ENCODE measurements at regions not wholly inside any gene's neighbourhood (a gene's known extent, or its start where the extent isn't known, plus 50 kb on each side); places are given as distances from the start of the nearest gene placed in this dataset.
A peak's percentile ranks its signal among the peaks of the same experiment; 100 is the strongest.
"Not testable (repeated sequence)": the region's sequence is repeated elsewhere in the genome, so short reads cannot be mapped to it uniquely, and the experiment has no call there.

GRCh38 chr12:73984552-73984951 lies 553.1 kb upstream of the ATXN7L3B start:
- H3K9me3 ChIP-seq (ENCODE audit: severe bottlenecking): no peaks in the 10 kb centered on the region
- H3K27me3 ChIP-seq (ENCODE audit: insufficient read depth, poor library complexity, severe bottlenecking): no peaks in the 10 kb centered on the region
- TF ChIP-seq CTCF (IDR thresholded peaks at IDR 0.05; ENCODE audit: poor library complexity, severe bottlenecking): no peak
- DNase-seq (ENCODE audit: low spot score) (no peak), ATAC-seq (ENCODE audit: low read depth) (peak; percentile 52; the same call in 1 of the 3 replicates)
- no peaks in the 10 kb centered on the region for H3K4me1 ChIP-seq (ENCODE audit: insufficient read depth, poor library complexity, severe bottlenecking)
- H3K4me3 ChIP-seq (ENCODE audit: severe bottlenecking): no peak overlapping the region
- no peaks in the 10 kb centered on the region for H3K36me3 ChIP-seq (ENCODE audit: low read depth)
- H3K27ac ChIP-seq (ENCODE audit: poor library complexity, severe bottlenecking): no peak overlapping the region

- ATAC-seq (ENCODE audit: low read depth) (no peak), DNase-seq (ENCODE audit: low spot score) (no peak)
- Histone ChIP-seq H3K27me3 (ENCODE audit: insufficient read depth, poor library complexity, severe bottlenecking) (no peaks in the 10 kb centered on the region), H3K9me3 (ENCODE audit: severe bottlenecking) (no peaks in the 10 kb centered on the region), H3K27ac (ENCODE audit: poor library complexity, severe bottlenecking) (no peak overlapping the region), H3K4me3 (ENCODE audit: severe bottlenecking) (no peak overlapping the region), H3K4me1 (ENCODE audit: insufficient read depth, poor library complexity, severe bottlenecking) (no peaks in the 10 kb centered on the region), H3K36me3 (ENCODE audit: low read depth) (no peaks in the 10 kb centered on the region)
- no peak for TF ChIP-seq CTCF (IDR thresholded peaks at IDR 0.05; ENCODE audit: poor library complexity, severe bottlenecking)
These were observed 546.5 kb upstream of the ATXN7L3B start for GRCh38 chr12:73991138-73991537.

- no peaks in the 10 kb centered on the region for H3K36me3 ChIP-seq (ENCODE audit: low read depth)
- no peaks in the 10 kb centered on the region for H3K4me1 ChIP-seq (ENCODE audit: insufficient read depth, poor library complexity, severe bottlenecking)
- no peak overlapping the region for H3K4me3 ChIP-seq (ENCODE audit: severe bottlenecking)
- no peak for TF ChIP-seq CTCF (IDR thresholded peaks at IDR 0.05; ENCODE audit: poor library complexity, severe bottlenecking)
- DNase-seq (ENCODE audit: low spot score) (no peak), ATAC-seq (ENCODE audit: low read depth) (no peak)
- H3K27ac ChIP-seq (ENCODE audit: poor library complexity, severe bottlenecking): no peak overlapping the region
- H3K27me3 ChIP-seq (ENCODE audit: insufficient read depth, poor library complexity, severe bottlenecking): no peaks in the 10 kb centered on the region
- no peaks in the 10 kb centered on the region for H3K9me3 ChIP-seq (ENCODE audit: severe bottlenecking)
These were observed 538.7 kb upstream of the ATXN7L3B start for GRCh38 chr12:73998894-73999293.

- DNase-seq (ENCODE audit: low spot score) (no peak), ATAC-seq (ENCODE audit: low read depth) (no peak)
- no peaks in the 10 kb centered on the region for H3K27me3 ChIP-seq (ENCODE audit: insufficient read depth, poor library complexity, severe bottlenecking)
- no peaks in the 10 kb centered on the region for H3K4me1 ChIP-seq (ENCODE audit: insufficient read depth, poor library complexity, severe bottlenecking)
- no peak overlapping the region for H3K27ac ChIP-seq (ENCODE audit: poor library complexity, severe bottlenecking)
- TF ChIP-seq CTCF (IDR thresholded peaks at IDR 0.05; ENCODE audit: poor library complexity, severe bottlenecking): no peak
- no peaks in the 10 kb centered on the region for H3K36me3 ChIP-seq (ENCODE audit: low read depth)
- no peak overlapping the region for H3K4me3 ChIP-seq (ENCODE audit: severe bottlenecking)
- no peaks in the 10 kb centered on the region for H3K9me3 ChIP-seq (ENCODE audit: severe bottlenecking)
These were observed 522.5 kb upstream of the ATXN7L3B start for GRCh38 chr12:74015118-74015517.

- H3K27ac ChIP-seq (ENCODE audit: poor library complexity, severe bottlenecking); ATAC-seq (ENCODE audit: low read depth); H3K4me1 ChIP-seq (ENCODE audit: insufficient read depth, poor library complexity, severe bottlenecking); H3K9me3 ChIP-seq (ENCODE audit: severe bottlenecking); H3K4me3 ChIP-seq (ENCODE audit: severe bottlenecking); H3K36me3 ChIP-seq (ENCODE audit: low read depth); H3K27me3 ChIP-seq (ENCODE audit: insufficient read depth, poor library complexity, severe bottlenecking); DNase-seq (ENCODE audit: low spot score): not testable (repeated sequence)
These were observed 521.3 kb upstream of the ATXN7L3B start for GRCh38 chr12:74016324-74016723.

Measured in RWPE2 (cell line).